Upper lobe of left lung (tissue), 6 donors: ENCODE measurements at regions not wholly inside any gene's neighbourhood (a gene's known extent, or its start where the extent isn't known, plus 50 kb on each side); places are given as distances from the start of the nearest gene placed in this dataset.

Source experiments
- ATAC-seq, 2 donors: fragments of 200-7000 bp; cut with Tn5 transposase; one replicate each; pipeline ENCODE4 v1.9.1; 2022; ENCODE audit warnings: mild to moderate bottlenecking in 2 of 2, moderate library complexity in 2 of 2; ENCODE audit not compliant: low FRiP score in 2 of 2
- DNase-seq, 2 donors: peaks; one replicate each; pipeline ENCODE4 v3.0.0-alpha.2; 2019 to 2020
- H3K27ac ChIP-seq, 4 donors: fragments of 200-600 bp; sonication (generic); one replicate each; pipeline ENCODE4 v1.5.1; 2016 to 2019
- H3K27me3 ChIP-seq, 4 donors: fragments of 200-600 bp; sonication (generic); one replicate each; pipeline ENCODE4 v1.5.1; 2017 to 2019
- H3K36me3 ChIP-seq, 4 donors: fragments of 200-600 bp; sonication (generic); one replicate each; pipeline ENCODE4 v1.5.1; 2016 to 2019
- H3K4me1 ChIP-seq, 4 donors: fragments of 200-600 bp; sonication (generic); one replicate each; pipeline ENCODE4 v1.5.1; 2018 to 2019
- H3K4me3 ChIP-seq, 4 donors: fragments of 200-600 bp; sonication (generic); one replicate each; pipeline ENCODE4 v1.5.1; 2017 to 2019; ENCODE audit warnings: mild to moderate bottlenecking in 2 of 4, moderate library complexity in 1 of 4
- H3K9me3 ChIP-seq, 4 donors: fragments of 200-600 bp; sonication (generic); one replicate each; pipeline ENCODE4 v1.5.1; 2018 to 2019
- EP300 ChIP-seq, 4 donors: sonication (generic); formaldehyde crosslinking; IDR thresholded peaks; one replicate each; pipeline ENCODE4 v1.5.1; 2017; ENCODE audit warnings: antibody characterized with exemption in 4 of 4, control low read depth in 2 of 4
- POLR2A ChIP-seq, 4 donors: fragments of 450-650 bp; IDR thresholded peaks; one replicate each; pipeline ENCODE4 v1.5.1; 2016 to 2017; ENCODE audit warnings: antibody characterized with exemption in 4 of 4, mild to moderate bottlenecking in 2 of 4
- POLR2AphosphoS5 ChIP-seq, 2 donors: sonication (generic); formaldehyde crosslinking; IDR thresholded peaks; one replicate each; pipeline ENCODE4 v1.5.1; 2017; ENCODE audit warnings: antibody characterized with exemption in 2 of 2
- WGBS, 2 donors: methylation state at CpG; one replicate each; pipeline ENCODE4 v1.1.5; 2017 to 2018; 5-methylcytosine and 5-hydroxymethylcytosine counted together
- TF ChIP-seq, protein P1 (sequence below), 6 experiments: fragments of 450-650 bp in 4 of 6; fragments of 200-600 bp in 2 of 6; sonication (generic) in 2 of 6; IDR thresholded peaks; one replicate each; pipeline ENCODE4 v1.5.1; 2016 to 2019; ENCODE audit warnings: antibody characterized with exemption in 6 of 6
- donor health status: DM: no; HTN: no; CAD: no; lungs with moderate emphysema.
- donor health status: DM: no; HTN: yes; CAD: no; lungs with severe emphysema.

DNA sequence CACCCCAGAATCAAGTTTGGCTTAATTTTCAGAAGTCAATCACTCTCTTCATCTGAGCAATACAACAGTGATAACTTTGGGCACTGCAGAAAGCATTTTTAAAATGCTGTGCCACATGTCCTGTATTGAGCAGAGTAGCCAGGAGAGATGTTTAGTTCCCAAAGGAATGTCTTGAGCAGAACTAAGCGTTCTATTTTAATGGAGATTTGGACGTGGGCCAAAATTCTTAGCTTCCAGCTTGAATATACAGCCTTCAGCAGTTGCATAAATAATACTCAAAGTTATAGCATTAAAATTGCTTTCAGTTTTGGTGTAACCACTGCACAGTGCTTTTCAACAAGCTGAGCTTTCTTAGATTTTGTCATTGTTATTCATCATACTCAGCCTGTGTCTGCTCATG lies 679.2 kb downstream of the NLGN4X start:
- DNase-seq (no peak), ATAC-seq (no peak)
- Histone ChIP-seq H3K27ac (no peak overlapping the region), H3K36me3 (no peaks in the 10 kb centered on the region), H3K9me3 (peaks cover 0 to 5% (median 0%) of the 10 kb centered on the region in 4 donors), H3K27me3 (no peaks in the 10 kb centered on the region), H3K4me3 (no peak overlapping the region), H3K4me1 (no peaks in the 10 kb centered on the region)
- WGBS, 2 donors = 24 to 61% methylated on average over 2 of the region's 2 CpGs
- TF ChIP-seq POLR2A (IDR thresholded peaks at IDR 0.05) (no peak), POLR2AphosphoS5 (IDR thresholded peaks at IDR 0.05) (no peak)

DNA sequence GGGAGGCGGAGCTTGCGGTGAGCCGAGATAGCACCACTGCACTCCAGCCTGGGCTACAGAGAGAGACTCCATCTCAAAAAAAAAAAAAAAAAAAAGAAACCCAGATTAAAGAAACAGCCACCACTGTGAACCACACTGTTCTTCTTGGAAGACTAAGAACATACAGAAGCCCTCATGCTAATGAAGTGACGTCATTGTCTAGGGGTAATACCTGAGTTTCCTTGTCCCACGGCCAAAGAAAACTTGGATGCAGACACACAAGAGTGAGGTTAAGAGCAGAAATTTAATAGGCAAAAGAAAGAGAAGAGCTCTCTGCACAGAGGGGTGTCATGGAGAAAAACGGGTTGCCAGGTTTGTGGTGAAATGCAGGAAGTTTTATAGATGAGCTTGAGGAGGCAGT lies 691.6 kb downstream of the NLGN4X start:
- Histone ChIP-seq H3K27me3 (no peaks in the 10 kb centered on the region), H3K9me3 (no peaks in the 10 kb centered on the region), H3K4me1 (no peaks in the 10 kb centered on the region), H3K27ac (no peak overlapping the region), H3K36me3 (no peaks in the 10 kb centered on the region), H3K4me3 (no peak overlapping the region)
- no peak for TF ChIP-seq POLR2A (IDR thresholded peaks at IDR 0.05)
- TF ChIP-seq, protein P1, sequence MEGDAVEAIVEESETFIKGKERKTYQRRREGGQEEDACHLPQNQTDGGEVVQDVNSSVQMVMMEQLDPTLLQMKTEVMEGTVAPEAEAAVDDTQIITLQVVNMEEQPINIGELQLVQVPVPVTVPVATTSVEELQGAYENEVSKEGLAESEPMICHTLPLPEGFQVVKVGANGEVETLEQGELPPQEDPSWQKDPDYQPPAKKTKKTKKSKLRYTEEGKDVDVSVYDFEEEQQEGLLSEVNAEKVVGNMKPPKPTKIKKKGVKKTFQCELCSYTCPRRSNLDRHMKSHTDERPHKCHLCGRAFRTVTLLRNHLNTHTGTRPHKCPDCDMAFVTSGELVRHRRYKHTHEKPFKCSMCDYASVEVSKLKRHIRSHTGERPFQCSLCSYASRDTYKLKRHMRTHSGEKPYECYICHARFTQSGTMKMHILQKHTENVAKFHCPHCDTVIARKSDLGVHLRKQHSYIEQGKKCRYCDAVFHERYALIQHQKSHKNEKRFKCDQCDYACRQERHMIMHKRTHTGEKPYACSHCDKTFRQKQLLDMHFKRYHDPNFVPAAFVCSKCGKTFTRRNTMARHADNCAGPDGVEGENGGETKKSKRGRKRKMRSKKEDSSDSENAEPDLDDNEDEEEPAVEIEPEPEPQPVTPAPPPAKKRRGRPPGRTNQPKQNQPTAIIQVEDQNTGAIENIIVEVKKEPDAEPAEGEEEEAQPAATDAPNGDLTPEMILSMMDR (IDR thresholded peaks at IDR 0.05) = no peak
- TF ChIP-seq EP300 (IDR thresholded peaks at IDR 0.05) = no peak
- no peak for TF ChIP-seq POLR2AphosphoS5 (IDR thresholded peaks at IDR 0.05)
- DNase-seq = no peak
- WGBS, 2 donors = 84 to 88% methylated on average over 3 to 6 of the region's 6 CpGs
- ATAC-seq = no peak

DNA sequence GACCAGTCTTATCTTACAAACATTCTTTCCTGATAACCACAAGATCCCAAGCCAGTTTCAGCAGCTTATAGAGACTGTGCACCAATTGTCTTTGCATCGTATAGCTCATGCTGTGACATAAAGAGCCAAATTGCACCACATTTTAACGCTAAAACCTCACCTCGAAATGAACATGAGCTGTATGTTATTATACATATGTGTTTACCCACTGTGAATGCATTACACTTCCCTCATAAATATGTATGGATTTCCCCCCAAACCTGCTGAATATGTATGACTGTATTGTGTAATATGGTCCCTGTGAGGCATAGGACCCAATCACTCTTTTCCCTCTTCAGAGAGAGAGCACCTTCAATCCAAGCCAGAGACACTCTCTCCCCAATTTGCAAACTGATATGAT lies 692.4 kb downstream of the NLGN4X start:
- Histone ChIP-seq H3K9me3 (no peaks in the 10 kb centered on the region), H3K27me3 (no peaks in the 10 kb centered on the region), H3K4me1 (no peaks in the 10 kb centered on the region), H3K27ac (no peak overlapping the region), H3K36me3 (no peaks in the 10 kb centered on the region), H3K4me3 (no peak overlapping the region)
- TF ChIP-seq EP300 (IDR thresholded peaks at IDR 0.05) (no peak), POLR2A (IDR thresholded peaks at IDR 0.05) (no peak), POLR2AphosphoS5 (IDR thresholded peaks at IDR 0.05) (no peak)
- TF ChIP-seq, protein P1 (IDR thresholded peaks at IDR 0.05) = no peak
- ATAC-seq (no peak), DNase-seq (no peak)
- 70 to 86% methylated on average over 3 of the region's 3 CpGs for WGBS, 2 donors

DNA sequence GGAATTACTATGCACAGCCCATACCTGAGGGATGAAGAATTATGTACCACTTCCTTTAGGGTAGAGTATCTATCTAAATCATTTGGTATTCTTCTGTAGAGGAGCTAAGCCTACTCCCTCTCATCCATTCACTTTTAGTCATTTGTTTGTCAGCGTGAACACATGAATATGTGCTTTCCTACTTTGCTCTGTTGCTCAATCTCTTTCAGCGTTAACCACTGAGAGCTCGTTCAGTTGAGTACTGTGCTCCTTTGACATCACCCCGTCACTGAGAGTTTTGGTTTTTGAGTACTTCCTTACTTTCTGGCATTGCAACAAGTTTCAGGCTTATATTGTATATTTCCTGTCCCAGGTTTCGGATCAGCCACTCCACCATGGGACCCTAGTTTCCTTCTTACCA lies 700.6 kb downstream of the NLGN4X start:
- Histone ChIP-seq H3K27me3 (no peaks in the 10 kb centered on the region), H3K27ac (no peak overlapping the region), H3K36me3 (no peaks in the 10 kb centered on the region), H3K4me3 (no peak overlapping the region), H3K9me3 (no peaks in the 10 kb centered on the region), H3K4me1 (no peaks in the 10 kb centered on the region)
- ATAC-seq (peak in 1 of 2 donors; percentile 30), DNase-seq (no peak)
- no peak for TF ChIP-seq POLR2A (IDR thresholded peaks at IDR 0.05)
- TF ChIP-seq, protein P1 (IDR thresholded peaks at IDR 0.05) = no peak
- TF ChIP-seq POLR2AphosphoS5 (IDR thresholded peaks at IDR 0.05) = no peak
- TF ChIP-seq EP300 (IDR thresholded peaks at IDR 0.05) = peak in 1 of 4 donors; percentile 2
- WGBS, 2 donors = 55 to 65% methylated on average over 5 of the region's 5 CpGs

DNA sequence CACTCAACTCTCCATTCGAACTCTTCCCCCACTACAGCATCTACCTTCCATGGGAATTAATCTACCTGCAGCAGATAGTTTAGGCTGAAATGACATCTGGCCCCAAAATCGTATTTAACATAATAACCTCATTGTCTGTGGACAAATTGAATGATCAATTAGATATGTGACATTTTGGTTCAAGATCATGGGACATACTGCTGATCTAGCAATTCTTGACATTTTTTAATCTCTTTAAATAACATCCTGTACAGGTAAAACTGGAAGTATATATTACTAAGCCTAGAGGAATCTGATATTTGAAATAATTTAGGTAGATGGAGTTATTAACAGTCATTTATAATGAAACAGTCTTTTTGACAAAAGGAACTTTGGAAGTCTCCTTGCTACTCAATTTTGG lies 702.5 kb downstream of the NLGN4X start:
- H3K9me3 ChIP-seq = no peaks in the 10 kb centered on the region
- no peaks in the 10 kb centered on the region for H3K27me3 ChIP-seq
- WGBS, 2 donors = 62 to 84% methylated on average over 2 of the region's 2 CpGs
- no peak overlapping the region for H3K4me3 ChIP-seq
- H3K36me3 ChIP-seq = no peaks in the 10 kb centered on the region
- ATAC-seq (no peak), DNase-seq (no peak)
- TF ChIP-seq, protein P1 (IDR thresholded peaks at IDR 0.05) = no peak
- TF ChIP-seq POLR2A (IDR thresholded peaks at IDR 0.05) (no peak), POLR2AphosphoS5 (IDR thresholded peaks at IDR 0.05) (no peak), EP300 (IDR thresholded peaks at IDR 0.05) (no peak)
- H3K4me1 ChIP-seq = no peaks in the 10 kb centered on the region
- no peak overlapping the region for H3K27ac ChIP-seq
